Gastrocnemius medialis (tissue), 4 donors: ENCODE measurements at regions not wholly inside any gene's neighbourhood (a gene's known extent, or its start where the extent isn't known, plus 50 kb on each side); places are given as distances from the start of the nearest gene placed in this dataset.

Experiments
- ATAC-seq, 2 donors: fragments of 150-250 bp; one replicate each; pipeline ENCODE4 v1.9.1; 2016
- DNase-seq, 2 donors: peaks; one replicate each; pipeline ENCODE4 v3.0.0-alpha.2; 2019
- H3K27ac ChIP-seq, 4 donors: fragments of 200-600 bp; sonication (generic); 1 replicate in 1 of 4; 2 replicates in 3 of 4; pipeline ENCODE4 v1.5.1; 2016 to 2018; ENCODE audit warnings: mild to moderate bottlenecking in 2 of 4, moderate library complexity in 1 of 4
- H3K27me3 ChIP-seq, 3 donors: fragments of 200-600 bp; sonication (generic) in 2 of 3; 1 replicate in 1 of 3; 2 replicates in 2 of 3; pipeline versions ENCODE4 v1.5.1 to v1.6.0; 2016 to 2019; ENCODE audit warnings: mild to moderate bottlenecking in 1 of 3, moderate library complexity in 1 of 3
- H3K36me3 ChIP-seq, 2 donors: fragments of 200-600 bp; sonication (generic) in 1 of 2; one replicate each; pipeline ENCODE4 v1.5.1; 2017 to 2018
- H3K4me1 ChIP-seq, 2 donors: fragments of 200-600 bp; sonication (generic) in 1 of 2; one replicate each; pipeline ENCODE4 v1.5.1; 2016 to 2017; ENCODE audit warnings: mild to moderate bottlenecking in 2 of 2
- H3K4me3 ChIP-seq, 4 donors: fragments of 200-600 bp; sonication (generic) in 3 of 4; 1 replicate in 1 of 4; 2 replicates in 3 of 4; pipeline ENCODE4 v1.5.1; 2016 to 2019; ENCODE audit warnings: mild to moderate bottlenecking in 2 of 4
- H3K9me3 ChIP-seq, 3 donors: fragments of 200-600 bp; sonication (generic) in 2 of 3; 1 replicate in 1 of 3; 2 replicates in 2 of 3; pipeline ENCODE4 v1.5.1; 2016 to 2019
- POLR2A ChIP-seq, 2 donors: fragments of 450-650 bp; IDR thresholded peaks; one replicate each; pipeline ENCODE4 v1.6.1; 2017; ENCODE audit warnings: antibody characterized with exemption in 2 of 2, mild to moderate bottlenecking in 2 of 2, moderate library complexity in 2 of 2
- in situ Hi-C, 4 donors: fragments of 200-750 bp; cut with MboI; loops; one replicate each; pipeline versions ENCODE4 v1.15.0 to v1.8.0; 2017; ENCODE audit warnings: low sequenced_read_pairs in 4 of 4
- intact Hi-C: fragments of 100-400 bp; cut with DNase I; formaldehyde crosslinking; loops from one replicate; pipeline ENCODE4 v1.15.1; 2023; ENCODE audit warnings: low total_unique reads
- TF ChIP-seq, protein P1 (sequence below), 5 experiments: fragments of 450-650 bp in 3 of 5; fragments of 200-600 bp in 2 of 5; sonication (generic) in 2 of 5; IDR thresholded peaks in 4 of 5; conservative IDR thresholded peaks in 1 of 5; 1 replicate in 4 of 5; 2 replicates in 1 of 5; pipeline ENCODE4 v1.5.1; 2016 to 2019; ENCODE audit warnings: antibody characterized with exemption in 5 of 5, mild to moderate bottlenecking in 3 of 5, moderate library complexity in 3 of 5

DNA sequence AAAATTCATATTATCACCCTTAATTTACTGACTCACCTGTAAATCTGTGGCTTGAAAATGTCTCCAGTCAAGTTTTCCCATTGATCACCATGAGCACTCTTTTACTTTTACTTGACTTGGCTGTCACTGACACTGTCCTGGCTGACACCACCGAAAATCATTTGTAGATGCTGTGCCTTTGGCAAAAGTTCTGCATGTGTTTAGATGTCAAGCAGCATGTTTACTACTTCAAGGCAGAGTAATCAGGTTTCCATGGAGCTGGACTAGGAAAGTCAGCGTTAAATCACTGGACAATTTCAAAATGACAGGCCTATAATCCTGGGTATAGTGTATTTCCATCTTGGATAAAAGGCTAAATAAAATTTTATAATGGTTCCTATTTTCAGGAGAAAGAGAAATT is 1530.6 kb upstream of the CDH6 start:
- ATAC-seq: no peak
- H3K27me3 ChIP-seq: no peaks in the 10 kb centered on the region
- no peak overlapping the region for H3K4me3 ChIP-seq
- in situ Hi-C loops: no loop called here
- no peaks in the 10 kb centered on the region for H3K9me3 ChIP-seq
- no peak for TF ChIP-seq POLR2A (IDR thresholded peaks at IDR 0.05)
- TF ChIP-seq, protein P1, sequence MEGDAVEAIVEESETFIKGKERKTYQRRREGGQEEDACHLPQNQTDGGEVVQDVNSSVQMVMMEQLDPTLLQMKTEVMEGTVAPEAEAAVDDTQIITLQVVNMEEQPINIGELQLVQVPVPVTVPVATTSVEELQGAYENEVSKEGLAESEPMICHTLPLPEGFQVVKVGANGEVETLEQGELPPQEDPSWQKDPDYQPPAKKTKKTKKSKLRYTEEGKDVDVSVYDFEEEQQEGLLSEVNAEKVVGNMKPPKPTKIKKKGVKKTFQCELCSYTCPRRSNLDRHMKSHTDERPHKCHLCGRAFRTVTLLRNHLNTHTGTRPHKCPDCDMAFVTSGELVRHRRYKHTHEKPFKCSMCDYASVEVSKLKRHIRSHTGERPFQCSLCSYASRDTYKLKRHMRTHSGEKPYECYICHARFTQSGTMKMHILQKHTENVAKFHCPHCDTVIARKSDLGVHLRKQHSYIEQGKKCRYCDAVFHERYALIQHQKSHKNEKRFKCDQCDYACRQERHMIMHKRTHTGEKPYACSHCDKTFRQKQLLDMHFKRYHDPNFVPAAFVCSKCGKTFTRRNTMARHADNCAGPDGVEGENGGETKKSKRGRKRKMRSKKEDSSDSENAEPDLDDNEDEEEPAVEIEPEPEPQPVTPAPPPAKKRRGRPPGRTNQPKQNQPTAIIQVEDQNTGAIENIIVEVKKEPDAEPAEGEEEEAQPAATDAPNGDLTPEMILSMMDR (IDR thresholded peaks at IDR 0.05 in 4 of 5, conservative IDR thresholded peaks at IDR 0.05 in 1 of 5): no peak
- H3K4me1 ChIP-seq: no peaks in the 10 kb centered on the region
- intact Hi-C loops: no loop called here
- DNase-seq: no peak
- H3K36me3 ChIP-seq: no peaks in the 10 kb centered on the region
- H3K27ac ChIP-seq: no peak overlapping the region

DNA sequence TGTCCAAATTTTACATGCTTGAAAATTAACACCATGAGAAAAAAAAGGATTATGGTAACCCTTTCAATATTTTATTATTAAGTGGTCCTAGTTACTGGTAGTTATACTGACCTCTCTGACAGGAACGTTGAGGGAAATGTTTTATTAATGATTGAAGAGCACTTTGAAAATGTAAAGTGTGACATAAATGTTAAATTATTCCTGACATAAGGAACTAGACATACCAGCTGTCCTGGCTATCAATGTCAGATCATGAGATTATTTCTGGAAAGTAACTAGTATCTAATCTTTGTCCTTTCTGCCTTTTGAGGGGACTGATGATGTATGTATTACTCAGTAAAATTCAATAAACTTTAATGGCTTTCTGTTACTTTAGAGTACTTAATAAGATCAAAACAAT is 1538.5 kb upstream of the CDH6 start:
- H3K36me3 ChIP-seq: no peaks in the 10 kb centered on the region
- no peak overlapping the region for H3K27ac ChIP-seq
- no peak for ATAC-seq
- intact Hi-C loops (no loop called here), in situ Hi-C loops (no loop called here)
- TF ChIP-seq, protein P1 (IDR thresholded peaks at IDR 0.05 in 4 of 5, conservative IDR thresholded peaks at IDR 0.05 in 1 of 5): no peak
- no peak for TF ChIP-seq POLR2A (IDR thresholded peaks at IDR 0.05)
- no peaks in the 10 kb centered on the region for H3K4me1 ChIP-seq
- no peaks in the 10 kb centered on the region for H3K9me3 ChIP-seq
- no peak for DNase-seq
- no peak overlapping the region for H3K4me3 ChIP-seq
- H3K27me3 ChIP-seq: no peaks in the 10 kb centered on the region

DNA sequence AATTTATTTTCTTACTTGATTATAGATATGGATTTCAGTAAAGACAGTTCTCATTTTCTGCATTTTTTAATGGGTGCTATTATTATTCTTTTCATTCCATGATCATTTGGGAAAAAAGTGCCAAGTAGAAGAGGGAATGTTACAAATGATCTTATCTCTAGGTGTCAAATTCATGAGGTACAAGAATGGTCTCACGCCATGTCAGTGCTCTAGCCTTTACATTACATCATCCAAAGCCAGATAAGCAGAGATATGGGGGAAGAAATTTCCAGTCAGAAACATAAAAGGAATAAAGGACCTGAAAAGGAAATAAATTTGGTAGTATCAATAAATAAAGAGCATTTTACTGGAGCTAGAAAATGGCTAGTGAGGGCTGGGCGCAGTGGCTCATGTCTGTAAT is 1544.2 kb upstream of the CDH6 start:
- in situ Hi-C loops (no loop called here), intact Hi-C loops (no loop called here)
- no peak overlapping the region for H3K27ac ChIP-seq
- H3K36me3 ChIP-seq: no peaks in the 10 kb centered on the region
- H3K4me1 ChIP-seq: no peaks in the 10 kb centered on the region
- H3K4me3 ChIP-seq: no peak overlapping the region
- DNase-seq: no peak
- no peaks in the 10 kb centered on the region for H3K9me3 ChIP-seq
- no peaks in the 10 kb centered on the region for H3K27me3 ChIP-seq
- no peak for ATAC-seq
- TF ChIP-seq, protein P1 (IDR thresholded peaks at IDR 0.05 in 4 of 5, conservative IDR thresholded peaks at IDR 0.05 in 1 of 5): no peak
- TF ChIP-seq POLR2A (IDR thresholded peaks at IDR 0.05): no peak

DNA sequence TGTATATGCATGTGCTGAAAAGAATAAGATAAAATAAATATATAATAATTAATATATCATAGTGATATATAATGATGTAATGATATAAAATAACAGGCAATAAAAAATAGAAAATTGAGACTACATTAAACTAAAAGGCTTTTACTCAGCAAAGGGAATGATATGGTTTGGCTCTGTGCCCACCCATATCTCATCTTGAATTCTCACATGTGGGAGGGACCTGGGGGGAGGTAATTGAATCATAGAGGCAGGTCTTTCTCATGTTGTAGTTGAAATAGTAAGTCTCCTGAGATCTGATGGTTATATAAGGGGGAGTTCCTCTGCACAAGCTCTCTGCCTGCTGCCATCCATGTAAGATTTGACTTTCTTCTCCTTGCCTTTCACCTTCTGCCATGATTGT is 1550.9 kb upstream of the CDH6 start:
- intact Hi-C loops (no loop called here), in situ Hi-C loops (no loop called here)
- no peaks in the 10 kb centered on the region for H3K9me3 ChIP-seq
- ATAC-seq: no peak
- no peaks in the 10 kb centered on the region for H3K27me3 ChIP-seq
- H3K27ac ChIP-seq: no peak overlapping the region
- TF ChIP-seq POLR2A (IDR thresholded peaks at IDR 0.05): no peak
- TF ChIP-seq, protein P1 (IDR thresholded peaks at IDR 0.05 in 4 of 5, conservative IDR thresholded peaks at IDR 0.05 in 1 of 5): no peak
- no peaks in the 10 kb centered on the region for H3K36me3 ChIP-seq
- no peaks in the 10 kb centered on the region for H3K4me1 ChIP-seq
- no peak for DNase-seq
- no peak overlapping the region for H3K4me3 ChIP-seq

DNA sequence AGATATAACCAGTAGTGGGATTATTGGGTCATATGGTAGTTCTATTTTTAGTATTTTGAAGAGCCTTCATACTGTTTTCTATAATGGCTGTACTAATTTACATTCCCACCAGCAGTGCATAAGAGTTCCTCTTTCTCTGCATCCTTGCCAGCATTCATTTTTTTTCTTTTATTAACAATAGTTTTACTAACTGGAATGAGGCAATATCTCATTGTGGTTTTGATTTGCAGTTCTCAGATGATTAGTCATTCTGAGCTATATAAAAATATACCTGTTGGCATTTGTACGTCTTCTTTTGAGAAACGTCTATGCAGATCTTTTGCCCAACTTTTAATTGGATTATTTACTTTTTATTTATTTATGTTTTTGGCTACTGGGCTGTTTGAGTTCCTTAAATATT is 1579.3 kb upstream of the CDH6 start:
- in situ Hi-C loops (no loop called here), intact Hi-C loops (no loop called here)
- Histone ChIP-seq H3K4me1 (no peaks in the 10 kb centered on the region), H3K27ac (no peak overlapping the region), H3K9me3 (no peaks in the 10 kb centered on the region), H3K4me3 (no peak overlapping the region), H3K27me3 (no peaks in the 10 kb centered on the region), H3K36me3 (no peaks in the 10 kb centered on the region)
- DNase-seq: no peak
- TF ChIP-seq, protein P1 (IDR thresholded peaks at IDR 0.05 in 4 of 5, conservative IDR thresholded peaks at IDR 0.05 in 1 of 5): no peak
- no peak for TF ChIP-seq POLR2A (IDR thresholded peaks at IDR 0.05)
- no peak for ATAC-seq
